H1 (cell line): ENCODE measurements at regions not wholly inside any gene's neighbourhood (a gene's known extent, or its start where the extent isn't known, plus 50 kb on each side); places are given as distances from the start of the nearest gene placed in this dataset.

Source experiments
- CTCF ChIA-PET: fragments of 300-600 bp; sonication (Branson Sonifier 250); formaldehyde crosslinking; loops from one replicate; lab custom pipeline; 2021; ENCODE audit not compliant: partially characterized antibody; lab: Charles Lee
- POLR2A ChIA-PET: fragments of 300-600 bp; sonication (Branson Sonifier 250); formaldehyde crosslinking; loops from one replicate; lab custom pipeline; 2021; ENCODE audit warnings: inconsistent platforms; ENCODE audit not compliant: partially characterized antibody; lab: Charles Lee
- DNase-seq, 2 experiments: peaks; one replicate each; pipeline versions ENCODE4 v3.0.0 to v3.0.0-alpha.2; 2010 to 2022; ENCODE audit warnings: low spot score in 2 of 2, low read depth in 1 of 2, mixed read lengths in 1 of 2
- FAIRE-seq: peaks from 2 replicates; lab custom pipeline; 2011; peaks lifted over from hg19 to GRCh38; lab: Jason Lieb, UNC
- H2AFZ ChIP-seq: 2 replicates; pipeline ENCODE4 v1.8.1; 2012; ENCODE audit warnings: low read length, inconsistent platforms
- H2AK5ac ChIP-seq: 2 replicates; pipeline ENCODE4 v1.6.1; 2013; ENCODE audit warnings: low read depth, low read length
- H2BK120ac ChIP-seq: replicated peaks from 2 replicates; pipeline ENCODE3; 2013; ENCODE audit warnings: low read depth, low read length, inconsistent platforms
- H2BK12ac ChIP-seq: 2 replicates; pipeline ENCODE4 v1.6.1; 2013; ENCODE audit warnings: low read depth, low read length
- H2BK15ac ChIP-seq: 2 replicates; pipeline ENCODE4 v1.6.1; 2013; ENCODE audit warnings: low read length
- H2BK20ac ChIP-seq: 2 replicates; pipeline ENCODE4 v1.6.1; 2013; ENCODE audit warnings: low read length
- H2BK5ac ChIP-seq: 2 replicates; pipeline ENCODE4 v1.6.1; 2013; ENCODE audit warnings: low read depth, low read length
- H3K14ac ChIP-seq: 2 replicates; pipeline ENCODE4 v1.6.1; 2013; ENCODE audit warnings: inconsistent platforms; ENCODE audit not compliant: insufficient read length
- H3K18ac ChIP-seq: 2 replicates; pipeline ENCODE4 v1.6.1; 2013; ENCODE audit warnings: low read length; ENCODE audit errors: extremely low read depth
- H3K23ac ChIP-seq: 2 replicates; pipeline ENCODE4 v1.6.1; 2013; ENCODE audit warnings: inconsistent platforms; ENCODE audit not compliant: insufficient read length
- H3K23me2 ChIP-seq: 2 replicates; pipeline ENCODE4 v1.6.1; 2013; ENCODE audit warnings: low read depth, low read length
- H3K27ac ChIP-seq: 2 replicates; pipeline ENCODE4 v1.6.1; 2011; ENCODE audit warnings: low read depth, low read length, inconsistent platforms
- H3K27me3 ChIP-seq, 4 experiments: replicated peaks in 1 of 4; 1 replicate in 1 of 4; 2 replicates in 3 of 4; pipeline versions ENCODE4 v1.6.1 to v1.8.1; 2011 to 2013; ENCODE audit warnings: low read length in 3 of 4, mild to moderate bottlenecking in 3 of 4, inconsistent platforms in 2 of 4, mixed read lengths in 2 of 4, moderate library complexity in 1 of 4; ENCODE audit not compliant: control insufficient read depth in 3 of 4, insufficient read depth in 3 of 4; ENCODE audit errors: extremely low read depth in 1 of 4
- H3K36me3 ChIP-seq, 4 experiments: 2 replicates each; pipeline versions ENCODE4 v1.6.1 to v1.8.1; 2011 to 2013; ENCODE audit warnings: mild to moderate bottlenecking in 4 of 4, low read length in 3 of 4, moderate library complexity in 2 of 4, control low read depth in 1 of 4, inconsistent platforms in 1 of 4; ENCODE audit not compliant: insufficient read depth in 4 of 4, control insufficient read depth in 2 of 4
- H3K4ac ChIP-seq: replicated peaks from 2 replicates; pipeline ENCODE3; 2013; ENCODE audit warnings: low read length, low read depth, mixed read lengths, inconsistent platforms; ENCODE audit not compliant: insufficient read length
- H3K4me1 ChIP-seq, 4 experiments: replicated peaks in 1 of 4; 1 replicate in 1 of 4; 2 replicates in 3 of 4; pipeline versions ENCODE4 v1.6.1 to v1.8.1; 2011 to 2013; ENCODE audit warnings: low read length in 3 of 4, inconsistent platforms in 2 of 4, mixed read lengths in 1 of 4; ENCODE audit not compliant: insufficient read depth in 4 of 4, control insufficient read depth in 3 of 4
- H3K4me2 ChIP-seq, 2 experiments: 2 replicates each; pipeline versions ENCODE4 v1.6.1 to v1.8.1; 2011 to 2013; ENCODE audit warnings: low read depth in 2 of 2, low read length in 2 of 2, control low read depth in 1 of 2, inconsistent platforms in 1 of 2, mild to moderate bottlenecking in 1 of 2; ENCODE audit not compliant: insufficient read depth in 1 of 2
- H3K4me3 ChIP-seq, 4 experiments: fragments of 200-600, 300-600 bp in 1 of 4; sonication (generic), shearing (Covaris generic), sonication (Bioruptor Twin) in 1 of 4; 2 replicates each; pipeline versions ENCODE4 v1.5.1 to v1.8.1; 2011 to 2016; ENCODE audit warnings: low read length in 4 of 4, low read depth in 3 of 4, control low read depth in 2 of 4, inconsistent platforms in 2 of 4, mild to moderate bottlenecking in 2 of 4, mixed read lengths in 1 of 4, moderate library complexity in 1 of 4; ENCODE audit not compliant: insufficient read depth in 2 of 4; ENCODE audit errors: extremely low read depth in 1 of 4
- H3K56ac ChIP-seq: replicated peaks from 2 replicates; pipeline ENCODE3; 2013; ENCODE audit warnings: low read depth, mild to moderate bottlenecking, mixed read lengths, low read length, inconsistent platforms; ENCODE audit not compliant: insufficient read length
- H3K79me1 ChIP-seq: 2 replicates; pipeline ENCODE4 v1.6.1; 2013; ENCODE audit warnings: low read depth, low read length, control low read depth
- H3K79me2 ChIP-seq, 2 experiments: 2 replicates each; pipeline versions ENCODE4 v1.6.1 to v1.8.1; 2012 to 2013; ENCODE audit warnings: low read length in 2 of 2, mild to moderate bottlenecking in 2 of 2, inconsistent platforms in 1 of 2; ENCODE audit not compliant: insufficient read depth in 2 of 2, control insufficient read depth in 1 of 2
- H3K9ac ChIP-seq, 4 experiments: replicated peaks in 1 of 4; 1 replicate in 1 of 4; 2 replicates in 3 of 4; pipeline versions ENCODE4 v1.6.1 to v1.8.1; 2011 to 2013; ENCODE audit warnings: low read depth in 3 of 4, low read length in 3 of 4, control low read depth in 2 of 4, mild to moderate bottlenecking in 2 of 4, moderate library complexity in 2 of 4, inconsistent platforms in 1 of 4; ENCODE audit errors: extremely low read depth in 1 of 4
- H3K9me3 ChIP-seq, 2 experiments: 2 replicates each; pipeline versions ENCODE4 v1.6.1 to v1.8.1; 2012 to 2013; ENCODE audit warnings: mild to moderate bottlenecking in 2 of 2, moderate library complexity in 2 of 2, control low read depth in 1 of 2, inconsistent platforms in 1 of 2, low read depth in 1 of 2, low read length in 1 of 2, mixed read lengths in 1 of 2; ENCODE audit not compliant: insufficient read depth in 2 of 2
- H4K20me1 ChIP-seq, 2 experiments: replicated peaks in 1 of 2; 2 replicates each; pipeline versions ENCODE3 to v1.8.1; 2011 to 2013; ENCODE audit warnings: inconsistent platforms in 2 of 2, low read length in 2 of 2, mild to moderate bottlenecking in 1 of 2; ENCODE audit not compliant: insufficient read depth in 2 of 2, control insufficient read depth in 1 of 2
- H4K5ac ChIP-seq: 2 replicates; pipeline ENCODE4 v1.6.1; 2013; ENCODE audit warnings: low read length, low read depth, mixed read lengths, inconsistent platforms; ENCODE audit not compliant: insufficient read length
- H4K8ac ChIP-seq: 2 replicates; pipeline ENCODE4 v1.8.0; 2013; ENCODE audit warnings: mild to moderate bottlenecking, moderate library complexity, low read length, inconsistent platforms; ENCODE audit not compliant: insufficient read depth; ENCODE audit errors: extremely low read depth
- H4K91ac ChIP-seq: replicated peaks from 2 replicates; pipeline ENCODE3; 2013; ENCODE audit warnings: low read length, mixed read lengths, inconsistent platforms; ENCODE audit not compliant: insufficient read length
- E2F6 ChIP-seq: IDR thresholded peaks from 2 replicates; pipeline ENCODE4 v1.6.1; 2012; ENCODE audit warnings: inconsistent platforms
- SP2 ChIP-seq: IDR thresholded peaks from 2 replicates; pipeline ENCODE4 v1.6.1; 2012; ENCODE audit warnings: mild to moderate bottlenecking, low read length, inconsistent platforms
- WGBS, 2 experiments: shearing (Covaris generic) in 1 of 2; methylation state at CpG; one replicate each; pipeline versions ENCODE4 v1.1.6 to v1.1.7; 2013 to 2015; ENCODE audit warnings: low lambda C conversion rate in 2 of 2, mixed read lengths in 2 of 2, inconsistent platforms in 1 of 2, low coverage in 1 of 2, missing lambda C conversion rate in 1 of 2; ENCODE audit not compliant: insufficient replicate concordance in 2 of 2, insufficient coverage in 1 of 2, insufficient read length in 1 of 2; ENCODE audit errors: extremely low coverage in 1 of 2, missing lambda C conversion rate in 1 of 2; 5-methylcytosine and 5-hydroxymethylcytosine counted together

- H2BK5ac ChIP-seq, result no peak overlapping the region
- H3K9me3 ChIP-seq, result no peaks in the 10 kb centered on the region
- no peak overlapping the region for H3K56ac ChIP-seq
- no peak overlapping the region for H3K9ac ChIP-seq
- H3K27ac ChIP-seq, result no peak overlapping the region
- H3K14ac ChIP-seq, result no peak overlapping the region
- H2BK20ac ChIP-seq, result no peak overlapping the region
- H2AFZ ChIP-seq, result no peak overlapping the region
- no peak overlapping the region for H2BK15ac ChIP-seq
- no peaks in the 10 kb centered on the region for H3K79me1 ChIP-seq
- no peaks in the 10 kb centered on the region; a peak in 1 of 7 replicates for H3K4me1 ChIP-seq
- no peak overlapping the region for H3K18ac ChIP-seq
- no peaks in the 10 kb centered on the region for H3K36me3 ChIP-seq
- no peak for FAIRE-seq
- POLR2A ChIA-PET, result no interaction called here
- no peak overlapping the region for H2AK5ac ChIP-seq
- no peak overlapping the region for H3K4me2 ChIP-seq
- no peak overlapping the region for H3K4me3 ChIP-seq
- CTCF ChIA-PET, result interaction anchor here (0.7 kb wide), 1 partner anchor 15 kb away, joined by 4 read pairs; no protein-coding TSS in a partner anchor
- H2BK120ac ChIP-seq, result no peak overlapping the region
- WGBS, 2 experiments, result 93% methylated on average over 6 of the region's 6 CpGs; no CpG with 5 or more reads in 1 of the 2 experiments
- DNase-seq, result no peak
- H3K23ac ChIP-seq, result no peak overlapping the region
- no peaks in the 10 kb centered on the region for H3K79me2 ChIP-seq
- no peak overlapping the region for H4K5ac ChIP-seq
- H4K8ac ChIP-seq, result no peak overlapping the region
- H3K23me2 ChIP-seq, result no peaks in the 10 kb centered on the region
- no peaks in the 10 kb centered on the region for H4K20me1 ChIP-seq
- H2BK12ac ChIP-seq, result no peak overlapping the region
- no peak overlapping the region for H3K4ac ChIP-seq
- no peaks in the 10 kb centered on the region for H3K27me3 ChIP-seq
- H4K91ac ChIP-seq, result no peak overlapping the region
- TF ChIP-seq E2F6, result no peak
- no peak for TF ChIP-seq SP2
Measured at GRCh38 chr19:28971049-28971448, 241.9 kb downstream of the UQCRFS1 start.
